Stimulated activated naive CD8-positive, alpha-beta T cell treated with anti-CD3 and anti-CD28 coated beads, Interleukin-15, amount 100 ng/mL, for 72 hours (primary cell): ENCODE measurements at regions not wholly inside any gene's neighbourhood (a gene's known extent, or its start where the extent isn't known, plus 50 kb on each side); places are given as distances from the start of the nearest gene placed in this dataset.
"Not testable (repeated sequence)": the region's sequence is repeated elsewhere in the genome, so short reads cannot be mapped to it uniquely, and the experiment has no call there.

Source experiments
- ATAC-seq: fragments of 150-1000 bp; cut with Tn5 transposase; 2 replicates; pipeline ENCODE4 v1.10.0; 2021; ENCODE audit warnings: mild to moderate bottlenecking, moderate library complexity
- DNase-seq, 2 donors: peaks; one replicate each; pipeline ENCODE4 v3.0.0; 2021 to 2022
- H3K27ac Mint-ChIP-seq, 2 donors: one replicate each; pipeline ENCODE4 v1.8.0; 2022; ENCODE audit warnings: mild to moderate bottlenecking in 2 of 2, mixed read lengths in 2 of 2, moderate library complexity in 2 of 2
- H3K27me3 Mint-ChIP-seq: one replicate; pipeline ENCODE4 v1.8.0; 2022; ENCODE audit warnings: mixed read lengths
- H3K4me1 Mint-ChIP-seq: one replicate; pipeline ENCODE4 v1.8.0; 2022; ENCODE audit warnings: mild to moderate bottlenecking, mixed read lengths
- H3K4me3 Mint-ChIP-seq, 2 donors: one replicate each; pipeline ENCODE4 v1.8.0; 2022; ENCODE audit warnings: mild to moderate bottlenecking in 2 of 2, mixed read lengths in 2 of 2, moderate library complexity in 1 of 2
- H3K9me3 Mint-ChIP-seq, 2 donors: one replicate each; pipeline ENCODE4 v1.8.0; 2022; ENCODE audit warnings: mixed read lengths in 2 of 2

DNA sequence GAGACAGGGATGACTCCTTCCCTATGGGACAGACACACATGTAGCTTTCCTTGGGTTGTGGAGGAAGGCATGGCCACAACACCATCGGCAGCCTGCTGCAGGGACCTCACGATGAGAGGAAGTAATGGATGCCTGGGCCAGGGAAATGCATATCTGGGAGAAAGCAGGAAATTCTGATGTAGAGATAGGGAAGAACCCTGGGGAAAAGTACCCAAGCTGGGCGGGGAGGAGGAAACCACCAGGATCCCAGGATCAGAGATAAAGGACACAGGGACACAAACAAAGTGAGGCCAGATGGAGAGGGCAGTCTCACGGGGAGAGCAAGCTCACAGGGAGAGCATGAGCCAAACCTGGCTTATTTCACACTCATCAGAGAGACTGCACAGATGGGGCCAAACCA, 294.7 kb upstream of the TEKT4 start:
- H3K4me1 Mint-ChIP-seq = peaks cover 12% of the 10 kb centered on the region
- ATAC-seq, H3K4me3 Mint-ChIP-seq, H3K27me3 Mint-ChIP-seq, H3K9me3 Mint-ChIP-seq, DNase-seq: not testable (repeated sequence)
- peak overlapping the region; percentile 66 to 77 for H3K27ac Mint-ChIP-seq

DNA sequence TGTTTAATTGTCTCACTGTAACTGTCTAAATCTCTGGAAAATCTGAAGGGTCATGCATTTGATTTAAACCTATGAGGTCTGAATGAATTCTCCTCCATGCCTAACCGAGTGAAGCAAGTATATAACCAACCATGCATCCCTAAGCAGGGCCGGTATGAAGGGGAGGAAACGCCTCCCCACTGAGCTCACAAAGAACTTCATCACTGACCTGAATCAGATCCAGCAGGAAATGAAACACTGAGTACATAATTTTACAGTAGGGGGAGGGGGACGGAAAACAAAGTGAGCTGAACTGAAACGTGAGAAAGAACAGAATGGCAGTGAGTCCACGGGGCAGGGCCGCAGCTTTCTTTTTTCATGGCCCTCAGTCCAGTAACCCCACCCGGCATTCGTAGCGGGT, 294.1 kb upstream of the TEKT4 start:
- peaks cover 12% of the 10 kb centered on the region for H3K4me1 Mint-ChIP-seq
- not testable (repeated sequence) for H3K27ac Mint-ChIP-seq, H3K9me3 Mint-ChIP-seq, H3K27me3 Mint-ChIP-seq, H3K4me3 Mint-ChIP-seq, DNase-seq, ATAC-seq

DNA sequence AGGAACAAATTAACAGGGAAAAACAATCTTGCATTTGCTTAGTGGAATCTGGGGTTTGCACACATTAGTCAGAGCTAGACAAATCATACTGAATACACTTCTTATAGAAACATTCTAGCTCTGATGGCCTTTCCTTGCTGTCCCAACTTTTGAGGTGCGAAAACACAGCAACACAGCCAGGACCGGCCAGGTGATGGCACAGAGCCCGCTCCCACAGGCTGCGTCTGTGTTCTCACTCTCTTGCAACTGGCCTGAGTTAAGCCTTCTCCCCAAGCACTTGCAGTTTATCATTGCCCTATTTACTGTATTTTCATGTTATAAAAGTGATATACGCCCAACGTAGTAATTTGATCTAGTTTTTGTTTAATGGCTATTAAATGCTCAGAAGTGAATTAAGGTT, 292.0 kb upstream of the TEKT4 start:
- H3K4me3 Mint-ChIP-seq, H3K9me3 Mint-ChIP-seq, H3K27ac Mint-ChIP-seq, DNase-seq, H3K27me3 Mint-ChIP-seq, ATAC-seq: not testable (repeated sequence)
- peaks cover 12% of the 10 kb centered on the region for H3K4me1 Mint-ChIP-seq

DNA sequence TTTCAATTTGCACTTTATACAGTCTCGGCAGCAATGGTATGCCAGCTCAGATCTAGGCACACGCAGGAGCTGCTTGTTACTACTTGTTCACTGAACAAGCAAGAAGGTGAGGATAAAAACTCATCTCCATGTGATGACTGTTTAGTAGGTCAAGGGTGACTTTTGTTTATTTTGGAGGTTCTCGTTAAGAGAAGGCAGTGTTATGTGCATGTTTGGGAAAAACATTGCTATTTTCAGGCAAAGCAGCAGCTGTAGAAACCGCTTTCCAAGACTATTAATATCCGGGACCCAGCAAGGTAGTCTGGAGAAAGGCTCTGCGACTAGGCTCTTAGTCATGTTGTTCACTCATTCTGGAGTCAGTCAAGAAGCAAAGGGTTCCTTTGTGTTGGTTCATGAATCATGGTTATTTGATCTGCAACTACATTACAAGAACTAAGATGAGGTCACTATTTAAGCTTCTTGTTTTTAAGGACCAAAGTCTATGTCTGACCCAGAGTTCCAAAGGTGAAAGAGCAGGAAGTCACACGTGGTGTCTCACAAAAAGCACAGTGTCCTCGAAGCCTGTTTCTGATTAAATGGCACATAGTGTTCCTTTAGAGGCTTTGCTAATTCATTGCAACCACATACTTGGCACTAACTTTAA, 288.0 kb upstream of the TEKT4 start:
- ATAC-seq, DNase-seq, H3K4me1 Mint-ChIP-seq, H3K4me3 Mint-ChIP-seq, H3K9me3 Mint-ChIP-seq, H3K27ac Mint-ChIP-seq, H3K27me3 Mint-ChIP-seq: not testable (repeated sequence)

DNA sequence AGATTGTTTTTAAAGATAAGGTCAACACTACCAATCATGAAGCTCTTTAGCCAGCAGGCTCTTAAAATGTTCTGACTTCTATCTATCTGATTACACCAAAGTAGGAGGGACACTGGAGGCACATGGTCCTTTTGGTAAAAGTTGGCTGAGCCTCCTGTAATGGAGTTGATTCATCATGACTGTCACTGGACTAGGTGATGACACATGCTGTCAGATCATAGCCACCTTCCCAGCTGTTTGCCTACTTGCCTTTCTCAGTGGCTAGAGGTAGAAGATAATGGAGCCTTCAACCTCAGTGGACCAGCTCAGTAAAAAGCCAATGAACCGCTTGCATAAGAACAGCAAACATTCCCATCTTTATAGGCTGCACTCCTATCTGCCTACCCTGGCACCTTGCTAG, 286.7 kb upstream of the TEKT4 start:
- H3K4me1 Mint-ChIP-seq, ATAC-seq, DNase-seq, H3K27me3 Mint-ChIP-seq, H3K4me3 Mint-ChIP-seq, H3K27ac Mint-ChIP-seq, H3K9me3 Mint-ChIP-seq: not testable (repeated sequence)

DNA sequence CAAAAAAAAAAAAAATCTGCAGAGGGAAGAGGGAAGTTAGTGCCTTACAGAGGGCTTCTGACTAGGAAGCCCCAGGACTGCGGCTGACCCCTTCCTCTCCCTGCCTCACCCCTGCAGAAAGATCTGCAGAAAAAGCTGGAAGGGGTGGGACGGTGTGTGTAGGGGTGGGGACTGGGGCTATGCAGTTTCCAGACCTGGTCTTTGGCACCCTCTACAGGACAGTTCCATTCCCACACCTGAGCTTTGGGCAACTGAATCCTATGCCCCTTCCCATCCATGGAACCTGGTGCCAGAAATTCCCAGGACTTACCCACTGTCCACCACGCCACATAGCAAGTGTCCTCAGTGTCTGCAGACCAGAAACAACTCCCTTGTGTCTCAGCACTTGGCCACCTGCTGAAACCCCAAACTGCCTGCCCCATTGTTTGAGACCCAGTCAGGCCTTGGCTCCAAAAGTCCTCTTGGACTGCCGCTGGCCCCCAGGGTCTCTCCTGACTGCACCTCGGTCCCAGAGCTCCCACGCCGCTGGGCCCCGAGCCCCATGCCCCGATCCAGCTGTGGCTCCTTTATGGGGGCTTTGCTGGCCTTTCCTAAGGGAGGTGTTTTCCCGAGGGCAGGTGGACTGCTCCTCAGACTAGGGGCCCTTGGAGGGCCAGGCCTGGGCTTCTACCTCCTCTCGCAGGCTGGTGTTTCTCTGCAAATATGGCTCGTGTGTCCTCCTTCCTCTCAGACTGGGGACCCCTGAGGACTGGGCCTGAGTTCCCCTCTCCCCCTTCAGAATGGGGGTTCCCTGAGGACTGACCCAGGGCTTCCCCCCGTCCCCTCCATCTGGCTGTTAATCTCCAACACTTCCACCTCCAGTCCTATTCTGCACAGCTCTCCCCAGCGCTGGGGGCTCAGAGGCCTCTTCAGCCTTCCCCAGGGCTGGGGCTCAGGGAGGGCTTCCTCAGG, 284.9 kb upstream of the TEKT4 start:
- not testable (repeated sequence) for H3K27me3 Mint-ChIP-seq, H3K9me3 Mint-ChIP-seq, ATAC-seq, H3K4me1 Mint-ChIP-seq, H3K4me3 Mint-ChIP-seq, DNase-seq, H3K27ac Mint-ChIP-seq

DNA sequence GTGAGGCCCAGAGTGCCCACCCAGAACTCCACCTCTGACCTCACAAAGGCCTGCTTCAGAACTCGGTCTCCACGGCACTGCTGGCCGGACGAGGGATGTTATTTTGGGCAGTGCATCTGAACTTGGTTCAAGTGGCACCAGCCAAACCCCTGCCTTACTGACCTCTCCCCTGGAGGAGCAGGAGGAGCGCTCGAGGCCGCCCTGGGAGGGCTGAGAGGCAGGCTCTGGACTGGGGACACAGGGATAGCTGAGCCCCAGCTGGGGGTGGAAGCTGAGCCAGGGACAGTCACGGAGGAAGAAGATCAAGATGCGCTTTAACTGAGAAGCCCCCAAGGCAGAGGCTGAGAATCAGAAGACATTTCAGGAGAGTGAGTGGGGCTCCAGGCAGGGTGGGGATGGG, 284.2 kb upstream of the TEKT4 start:
- not testable (repeated sequence) for H3K27ac Mint-ChIP-seq, H3K4me1 Mint-ChIP-seq, H3K27me3 Mint-ChIP-seq, DNase-seq, H3K9me3 Mint-ChIP-seq, H3K4me3 Mint-ChIP-seq, ATAC-seq

DNA sequence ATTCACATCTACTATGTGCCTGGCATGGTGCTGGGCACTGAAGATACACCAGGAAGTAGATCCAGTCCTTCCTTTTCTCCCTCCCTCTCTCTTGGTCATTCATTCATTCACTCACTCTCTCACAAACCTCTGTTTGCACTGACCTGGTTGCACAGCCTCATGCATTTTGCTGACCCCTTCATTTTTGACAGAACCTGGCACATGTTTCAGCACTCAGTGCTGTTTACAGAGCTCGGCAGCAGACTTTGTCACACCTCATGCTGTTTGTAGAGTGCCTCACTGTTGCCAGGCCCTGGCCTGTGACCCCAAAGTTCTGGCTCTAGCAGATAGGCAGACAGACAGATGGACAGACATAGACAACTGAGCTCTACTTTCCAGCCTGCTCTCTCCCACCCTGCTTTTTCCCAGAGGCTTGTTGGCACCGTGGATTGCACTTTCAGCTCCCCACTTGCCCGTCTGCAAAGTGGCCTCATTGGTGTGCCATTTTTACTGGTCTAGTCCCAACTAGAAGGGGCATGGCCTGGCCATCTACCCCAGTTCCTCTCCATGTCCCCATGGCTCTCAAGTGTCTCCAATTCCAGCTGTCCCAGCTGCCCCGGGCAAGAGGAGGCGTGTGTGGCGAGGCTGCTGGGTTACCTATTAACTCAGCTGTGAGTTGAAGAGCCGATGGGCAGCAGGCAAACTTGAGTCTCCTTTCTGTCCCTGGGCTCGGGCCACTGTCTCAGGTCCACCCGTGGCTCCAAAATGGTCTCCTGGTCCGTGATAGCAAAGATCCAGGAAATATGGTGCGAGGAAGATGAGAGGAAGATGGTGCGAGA, 277.0 kb upstream of the TEKT4 start:
- H3K27ac Mint-ChIP-seq, H3K9me3 Mint-ChIP-seq, H3K4me1 Mint-ChIP-seq, DNase-seq, H3K4me3 Mint-ChIP-seq, ATAC-seq: not testable (repeated sequence)
- H3K27me3 Mint-ChIP-seq = peaks cover 24% of the 10 kb centered on the region

DNA sequence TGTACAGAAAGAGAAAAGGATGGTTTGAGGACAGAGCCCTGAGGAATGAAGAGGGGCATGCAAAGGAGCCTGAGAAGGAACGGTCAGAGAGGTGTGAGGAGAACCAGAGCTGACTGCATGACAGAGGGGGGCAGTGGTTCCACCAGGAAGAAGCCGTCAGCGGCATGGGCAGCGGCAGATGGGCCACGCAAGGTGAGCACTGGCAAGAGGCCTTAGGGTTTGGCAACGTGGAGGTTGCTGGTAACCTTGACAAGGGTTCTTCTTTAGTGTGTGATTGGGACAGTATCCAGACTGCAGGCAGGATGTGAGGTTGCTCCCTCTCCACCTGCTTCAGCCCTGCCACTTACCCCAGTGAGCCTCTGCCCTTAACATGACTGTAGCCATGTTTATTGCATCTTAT, 275.3 kb upstream of the TEKT4 start:
- not testable (repeated sequence) for H3K4me1 Mint-ChIP-seq, H3K9me3 Mint-ChIP-seq, H3K4me3 Mint-ChIP-seq, ATAC-seq, H3K27ac Mint-ChIP-seq, DNase-seq
- peaks cover 29% of the 10 kb centered on the region for H3K27me3 Mint-ChIP-seq

DNA sequence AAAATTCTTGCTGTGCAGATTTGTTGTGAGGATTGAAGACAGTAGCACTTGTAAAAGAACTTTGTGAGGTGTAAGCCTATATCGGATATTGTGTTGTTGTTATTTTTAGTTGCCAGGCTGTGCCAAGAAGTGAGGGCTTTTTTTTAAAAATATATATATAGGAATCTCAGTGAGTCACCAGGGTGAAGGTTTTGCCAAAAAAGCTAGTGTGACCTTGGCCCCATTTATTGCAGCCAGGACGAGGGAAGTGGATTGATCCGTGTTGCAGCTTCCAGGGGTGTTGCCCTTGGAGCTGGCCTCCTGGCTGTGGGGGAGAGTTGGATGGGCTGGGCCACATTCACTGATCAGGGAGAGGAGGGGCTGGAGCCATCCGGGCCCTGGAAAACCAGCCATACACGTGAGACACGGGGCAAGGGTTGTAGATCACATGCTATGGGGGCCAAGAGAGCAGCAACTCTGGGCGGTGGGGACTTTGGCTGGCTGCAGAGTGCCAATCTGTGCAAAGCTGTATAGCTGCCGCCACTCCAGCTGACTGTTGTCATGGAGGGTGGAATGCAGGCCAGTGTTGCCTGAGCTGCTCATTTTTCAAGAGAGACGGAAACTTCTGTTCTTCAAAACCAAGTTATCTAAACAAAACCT, 273.0 kb upstream of the TEKT4 start:
- not testable (repeated sequence) for DNase-seq, ATAC-seq, H3K27ac Mint-ChIP-seq, H3K4me3 Mint-ChIP-seq, H3K4me1 Mint-ChIP-seq, H3K9me3 Mint-ChIP-seq
- H3K27me3 Mint-ChIP-seq = peaks cover 17% of the 10 kb centered on the region

DNA sequence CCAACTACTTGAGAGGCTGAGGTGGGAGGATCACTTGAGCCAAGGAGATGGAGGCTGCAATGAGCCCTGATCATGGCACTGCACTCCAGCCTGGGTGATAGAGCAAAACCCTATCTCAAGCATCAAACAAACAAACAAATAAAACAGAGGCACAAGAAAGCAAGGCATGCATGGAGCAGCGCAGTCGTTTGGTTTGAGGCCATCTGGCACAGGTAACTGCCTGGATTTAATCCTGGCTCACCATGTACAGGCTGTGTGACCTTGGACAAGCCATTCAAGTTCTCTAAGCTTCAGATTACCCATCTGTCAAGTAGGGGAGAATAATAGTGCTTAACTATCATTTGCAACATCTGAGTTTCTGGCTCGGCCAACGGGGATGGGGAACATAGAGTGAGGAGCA, 270.3 kb upstream of the TEKT4 start:
- DNase-seq, ATAC-seq, H3K27ac Mint-ChIP-seq, H3K4me3 Mint-ChIP-seq, H3K4me1 Mint-ChIP-seq, H3K9me3 Mint-ChIP-seq: not testable (repeated sequence)
- H3K27me3 Mint-ChIP-seq = peaks cover 17% of the 10 kb centered on the region

DNA sequence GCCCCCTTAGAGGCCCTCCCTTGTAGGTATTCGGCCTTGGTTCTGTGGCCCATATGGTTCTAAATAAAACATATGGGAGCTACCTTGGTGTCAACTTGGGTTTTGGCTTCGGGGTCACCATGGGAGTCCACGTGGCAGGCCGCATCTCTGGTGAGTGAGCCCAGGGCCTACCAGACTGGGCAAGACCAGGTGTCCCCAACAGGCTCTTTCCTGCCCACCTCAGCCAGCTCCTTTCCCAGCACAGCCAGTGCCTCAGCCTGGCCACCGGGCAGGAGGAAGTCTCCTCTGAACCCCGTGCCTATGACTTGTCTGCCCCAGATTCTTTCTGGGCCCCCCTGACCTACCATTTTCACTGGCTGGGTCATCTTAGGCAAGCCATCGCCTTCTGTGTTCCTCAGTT, 268.8 kb upstream of the TEKT4 start:
- Mint-ChIP-seq H3K4me1 (no peaks in the 10 kb centered on the region), H3K4me3 (no peak overlapping the region), H3K27ac (no peak overlapping the region), H3K27me3 (peaks cover 17% of the 10 kb centered on the region), H3K9me3 (peaks cover 0 to 5% of the 10 kb centered on the region in 2 donors)
- no peak for ATAC-seq
- DNase-seq = no peak

DNA sequence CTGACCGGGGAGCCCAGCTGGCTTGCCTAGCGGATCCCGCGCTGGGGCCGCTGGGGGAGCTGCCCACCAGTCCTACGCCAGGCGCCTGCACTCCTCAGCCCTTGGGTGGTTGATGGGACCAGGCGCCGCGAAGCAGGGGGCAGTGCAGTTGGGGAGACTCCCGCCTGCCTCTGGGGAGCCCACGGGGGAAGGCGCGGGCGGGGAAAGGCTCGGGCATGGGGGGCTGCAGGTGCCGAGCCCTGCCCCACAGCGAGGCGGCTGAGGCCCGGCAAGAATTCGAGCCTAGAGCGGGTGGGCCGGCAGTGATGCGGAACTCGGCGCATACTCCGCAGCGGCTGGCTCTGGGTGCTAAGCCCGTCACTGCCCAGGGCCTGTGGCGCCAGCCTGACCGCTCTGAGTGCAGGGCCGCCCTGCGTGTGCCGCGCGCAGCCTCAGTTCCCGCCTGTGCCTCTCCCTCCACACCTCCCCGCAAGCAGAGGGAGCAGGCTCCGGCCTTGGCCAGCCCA, 249.1 kb upstream of the TEKT4 start:
- ATAC-seq = no peak
- H3K27me3 Mint-ChIP-seq = no peaks in the 10 kb centered on the region
- no peak overlapping the region for H3K27ac Mint-ChIP-seq
- no peak overlapping the region for H3K4me3 Mint-ChIP-seq
- DNase-seq = no peak
- H3K4me1 Mint-ChIP-seq = no peaks in the 10 kb centered on the region
- H3K9me3 Mint-ChIP-seq = peaks cover 0 to 10% of the 10 kb centered on the region in 2 donors

DNA sequence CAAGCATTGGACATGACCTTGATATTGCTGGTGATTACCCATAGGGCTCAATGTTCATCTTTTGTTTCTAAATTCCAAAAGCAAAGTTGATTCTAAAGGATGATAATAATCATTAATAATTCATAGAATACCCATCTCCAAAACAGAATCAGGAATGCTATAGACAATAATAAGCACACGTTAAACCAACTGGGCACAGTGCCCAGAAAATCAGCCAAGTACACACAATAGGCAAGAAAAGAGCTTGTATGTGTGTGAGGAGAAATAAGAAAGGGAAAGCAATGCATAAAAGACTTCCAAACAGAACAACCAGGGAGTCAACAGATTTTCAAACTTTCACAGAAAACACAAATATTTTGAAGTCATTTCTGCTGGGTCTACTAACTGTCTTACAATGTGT, 242.3 kb upstream of the TEKT4 start:
- H3K9me3 Mint-ChIP-seq, H3K4me1 Mint-ChIP-seq, DNase-seq, ATAC-seq, H3K27ac Mint-ChIP-seq, H3K27me3 Mint-ChIP-seq, H3K4me3 Mint-ChIP-seq: not testable (repeated sequence)

DNA sequence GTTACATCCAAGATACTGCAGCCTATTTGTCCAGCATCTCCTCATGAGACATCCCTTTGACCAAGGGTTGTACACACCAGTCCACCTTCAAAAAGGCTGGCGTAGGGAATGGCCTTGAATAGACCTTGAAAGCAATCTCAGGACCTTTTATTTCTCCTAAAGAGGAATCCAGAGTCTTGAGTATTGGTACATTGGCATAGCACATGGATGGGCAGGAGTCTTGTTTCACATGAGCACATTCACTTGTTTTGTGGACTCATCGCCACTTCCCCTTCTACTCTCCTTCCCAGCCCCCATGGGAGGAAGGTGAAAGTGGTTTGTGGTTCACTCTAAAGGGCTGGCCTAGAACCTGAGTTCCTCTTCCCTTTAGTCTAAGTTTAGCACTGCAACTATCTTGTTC, 229.8 kb upstream of the TEKT4 start:
- not testable (repeated sequence) for H3K4me3 Mint-ChIP-seq, ATAC-seq, H3K9me3 Mint-ChIP-seq, H3K4me1 Mint-ChIP-seq, H3K27me3 Mint-ChIP-seq, DNase-seq, H3K27ac Mint-ChIP-seq
